Activated T-cell treated with anti-CD3 and anti-CD28 coated beads, Interleukin-2, amount 50 U/mL, for 4 hours (primary cell): ENCODE measurements at regions not wholly inside any gene's neighbourhood (a gene's known extent, or its start where the extent isn't known, plus 50 kb on each side); places are given as distances from the start of the nearest gene placed in this dataset.

Experiments
- ATAC-seq, 2 donors: fragments of 200-7000 bp; cut with Tn5 transposase; one replicate each; pipeline ENCODE4 v1.10.0; 2021
- DNase-seq: peaks from one replicate; pipeline ENCODE4 v3.0.0-alpha.2; 2020
- H3K27me3 Mint-ChIP-seq: one replicate; pipeline ENCODE4 v1.8.0; 2021; ENCODE audit warnings: low read depth, mixed read lengths
- H3K36me3 Mint-ChIP-seq: one replicate; pipeline ENCODE4 v1.8.0; 2022; ENCODE audit warnings: mixed read lengths; ENCODE audit not compliant: insufficient read depth
- H3K4me1 Mint-ChIP-seq: one replicate; pipeline ENCODE4 v1.8.0; 2021; ENCODE audit warnings: low read depth, mixed read lengths
- H3K4me3 Mint-ChIP-seq: one replicate; pipeline ENCODE4 v1.8.0; 2021; ENCODE audit warnings: mild to moderate bottlenecking, moderate library complexity, mixed read lengths
- H3K9me3 Mint-ChIP-seq: one replicate; pipeline ENCODE4 v1.8.0; 2021; ENCODE audit warnings: mixed read lengths

- no peaks in the 10 kb centered on the region for H3K36me3 Mint-ChIP-seq
- no peak for ATAC-seq
Observed at GRCh38 chr11:38095268-38095667, 1497.2 kb upstream of the RAG2 start.

GRCh38 chr11:38089726-38090125, 1491.7 kb upstream of the RAG2 start:
- Mint-ChIP-seq H3K4me3 (no peak overlapping the region), H3K9me3 (peaks cover 6% of the 10 kb centered on the region), H3K36me3 (no peaks in the 10 kb centered on the region), H3K4me1 (no peaks in the 10 kb centered on the region), H3K27me3 (no peaks in the 10 kb centered on the region)
- DNase-seq (no peak), ATAC-seq (no peak)

More at GRCh38 chr11:38095268-38095667, 1497.2 kb upstream of the RAG2 start:
- Mint-ChIP-seq H3K4me3 (no peak overlapping the region), H3K4me1 (no peaks in the 10 kb centered on the region), H3K27me3 (no peaks in the 10 kb centered on the region), H3K9me3 (peaks cover 11% of the 10 kb centered on the region)
- DNase-seq: no peak

GRCh38 chr11:38060920-38061319, 1462.9 kb upstream of the RAG2 start:
- H3K27me3 Mint-ChIP-seq: no peaks in the 10 kb centered on the region
- H3K4me1 Mint-ChIP-seq: no peaks in the 10 kb centered on the region
- H3K36me3 Mint-ChIP-seq: no peaks in the 10 kb centered on the region
- DNase-seq: no peak
- no peak overlapping the region for H3K4me3 Mint-ChIP-seq
- no peak for ATAC-seq
- peaks cover 16% of the 10 kb centered on the region for H3K9me3 Mint-ChIP-seq

GRCh38 chr11:38060136-38060535, 1462.1 kb upstream of the RAG2 start:
- Mint-ChIP-seq H3K9me3 (peaks cover 11% of the 10 kb centered on the region), H3K4me3 (no peak overlapping the region), H3K36me3 (no peaks in the 10 kb centered on the region), H3K4me1 (no peaks in the 10 kb centered on the region), H3K27me3 (no peaks in the 10 kb centered on the region)
- DNase-seq: no peak
- no peak for ATAC-seq

GRCh38 chr11:38046571-38047135, 1448.6 kb upstream of the RAG2 start:
- H3K4me1 Mint-ChIP-seq: no peaks in the 10 kb centered on the region
- H3K9me3 Mint-ChIP-seq: peaks cover 10% of the 10 kb centered on the region
- DNase-seq: no peak
- H3K36me3 Mint-ChIP-seq: no peaks in the 10 kb centered on the region
- H3K4me3 Mint-ChIP-seq: no peak overlapping the region
- ATAC-seq: no peak
- no peaks in the 10 kb centered on the region for H3K27me3 Mint-ChIP-seq

GRCh38 chr11:38043060-38043459, 1445.0 kb upstream of the RAG2 start:
- no peaks in the 10 kb centered on the region for H3K36me3 Mint-ChIP-seq
- no peaks in the 10 kb centered on the region for H3K4me1 Mint-ChIP-seq
- H3K4me3 Mint-ChIP-seq: no peak overlapping the region
- H3K9me3 Mint-ChIP-seq: peaks cover 10% of the 10 kb centered on the region
- DNase-seq (no peak), ATAC-seq (no peak)
- no peaks in the 10 kb centered on the region for H3K27me3 Mint-ChIP-seq

GRCh38 chr11:38038777-38039176, 1440.7 kb upstream of the RAG2 start:
- no peaks in the 10 kb centered on the region for H3K36me3 Mint-ChIP-seq
- DNase-seq (no peak), ATAC-seq (no peak)
- H3K4me3 Mint-ChIP-seq: no peak overlapping the region
- no peaks in the 10 kb centered on the region for H3K4me1 Mint-ChIP-seq
- H3K9me3 Mint-ChIP-seq: peaks cover 8% of the 10 kb centered on the region
- H3K27me3 Mint-ChIP-seq: no peaks in the 10 kb centered on the region

- H3K9me3 Mint-ChIP-seq: peaks cover 37% of the 10 kb centered on the region
- no peaks in the 10 kb centered on the region for H3K36me3 Mint-ChIP-seq
- ATAC-seq (no peak), DNase-seq (no peak)
- no peaks in the 10 kb centered on the region for H3K27me3 Mint-ChIP-seq
- H3K4me3 Mint-ChIP-seq: no peak overlapping the region
- no peaks in the 10 kb centered on the region for H3K4me1 Mint-ChIP-seq
Observed at GRCh38 chr11:38019072-38019775, 1421.2 kb upstream of the RAG2 start.

GRCh38 chr11:38014405-38014804, 1416.4 kb upstream of the RAG2 start:
- H3K36me3 Mint-ChIP-seq: no peaks in the 10 kb centered on the region
- no peak overlapping the region for H3K4me3 Mint-ChIP-seq
- ATAC-seq (no peak), DNase-seq (no peak)
- no peaks in the 10 kb centered on the region for H3K4me1 Mint-ChIP-seq
- no peaks in the 10 kb centered on the region for H3K27me3 Mint-ChIP-seq
- peaks cover 15% of the 10 kb centered on the region for H3K9me3 Mint-ChIP-seq

GRCh38 chr11:38013157-38013556, 1415.1 kb upstream of the RAG2 start:
- DNase-seq (no peak), ATAC-seq (no peak)
- Mint-ChIP-seq H3K9me3 (peaks cover 13% of the 10 kb centered on the region), H3K4me3 (no peak overlapping the region), H3K27me3 (no peaks in the 10 kb centered on the region), H3K4me1 (no peaks in the 10 kb centered on the region), H3K36me3 (no peaks in the 10 kb centered on the region)

GRCh38 chr11:38011496-38011895, 1413.5 kb upstream of the RAG2 start:
- Mint-ChIP-seq H3K27me3 (no peaks in the 10 kb centered on the region), H3K36me3 (no peaks in the 10 kb centered on the region), H3K9me3 (peaks cover 9% of the 10 kb centered on the region), H3K4me1 (no peaks in the 10 kb centered on the region), H3K4me3 (no peak overlapping the region)
- no peak for DNase-seq
- no peak for ATAC-seq

GRCh38 chr11:38009932-38010331, 1411.9 kb upstream of the RAG2 start:
- DNase-seq: no peak
- Mint-ChIP-seq H3K9me3 (peaks cover 13% of the 10 kb centered on the region), H3K4me1 (no peaks in the 10 kb centered on the region), H3K36me3 (no peaks in the 10 kb centered on the region), H3K27me3 (no peaks in the 10 kb centered on the region), H3K4me3 (no peak overlapping the region)
- ATAC-seq: no peak

- DNase-seq (no peak), ATAC-seq (no peak)
- Mint-ChIP-seq H3K9me3 (peaks cover 33% of the 10 kb centered on the region), H3K4me3 (no peak overlapping the region), H3K4me1 (no peaks in the 10 kb centered on the region), H3K36me3 (no peaks in the 10 kb centered on the region), H3K27me3 (no peaks in the 10 kb centered on the region)
Observed at GRCh38 chr11:38006466-38006865, 1408.4 kb upstream of the RAG2 start.

- no peak for DNase-seq
- Mint-ChIP-seq H3K9me3 (peaks cover 33% of the 10 kb centered on the region), H3K4me1 (no peaks in the 10 kb centered on the region), H3K27me3 (no peaks in the 10 kb centered on the region), H3K4me3 (no peak overlapping the region), H3K36me3 (no peaks in the 10 kb centered on the region)
- ATAC-seq: no peak
Observed at GRCh38 chr11:38005597-38005996, 1407.6 kb upstream of the RAG2 start.

- Mint-ChIP-seq H3K4me1 (no peaks in the 10 kb centered on the region), H3K27me3 (no peaks in the 10 kb centered on the region), H3K36me3 (no peaks in the 10 kb centered on the region), H3K4me3 (no peak overlapping the region), H3K9me3 (peaks cover 23% of the 10 kb centered on the region)
- DNase-seq (no peak), ATAC-seq (no peak)
Observed at GRCh38 chr11:37999171-37999570, 1401.1 kb upstream of the RAG2 start.
